ENCODE measurements at regions not wholly inside any gene's neighbourhood (a gene's known extent, or its start where the extent isn't known, plus 50 kb on each side); places are given as distances from the start of the nearest gene placed in this dataset.

GRCh38 chr14:101457936-101458740 is 103.2 kb upstream of the DIO3 start:
- DNase-seq (ENCODE audit: low read depth, low spot score): no peak
- Histone ChIP-seq H3K27ac (no peak overlapping the region), H3K36me3 (ENCODE audit: insufficient read depth, low read length) (no peaks in the 10 kb centered on the region), H3K4me3 (no peak overlapping the region), H3K9me3 (ENCODE audit: low read depth, low read length) (no peaks in the 10 kb centered on the region), H3K9ac (ENCODE audit: insufficient read length) (no peak overlapping the region)
- TF ChIP-seq EZH2 (IDR thresholded peaks at IDR 0.05) (no peak), POLR2AphosphoS5 (IDR thresholded peaks at IDR 0.05; ENCODE audit: borderline replicate concordance, low read depth, low read length) (no peak), FOXP2 (optimal IDR thresholded peaks at IDR 0.05; ENCODE audit: control extremely low read depth, extremely low read length, insufficient read depth) (no peak)

GRCh38 chr14:101458741-101459550 is 102.3 kb upstream of the DIO3 start:
- Histone ChIP-seq H3K4me3 (no peak overlapping the region), H3K9ac (ENCODE audit: insufficient read length) (no peak overlapping the region), H3K36me3 (ENCODE audit: insufficient read depth, low read length) (no peaks in the 10 kb centered on the region), H3K9me3 (ENCODE audit: low read depth, low read length) (no peaks in the 10 kb centered on the region), H3K27ac (no peak overlapping the region)
- no peak for DNase-seq (ENCODE audit: low read depth, low spot score)
- no peak for TF ChIP-seq EZH2 (IDR thresholded peaks at IDR 0.05)
- no peak for TF ChIP-seq POLR2AphosphoS5 (IDR thresholded peaks at IDR 0.05; ENCODE audit: borderline replicate concordance, low read depth, low read length)
- TF ChIP-seq FOXP2 (optimal IDR thresholded peaks at IDR 0.05; ENCODE audit: control extremely low read depth, extremely low read length, insufficient read depth): no peak

GRCh38 chr14:101459551-101459900 is 101.8 kb upstream of the DIO3 start:
- Histone ChIP-seq H3K9me3 (ENCODE audit: low read depth, low read length) (no peaks in the 10 kb centered on the region), H3K4me3 (no peak overlapping the region), H3K9ac (ENCODE audit: insufficient read length) (peak overlapping the region; percentile 41), H3K27ac (peak overlapping the region; percentile 25; the same call in 1 of the 2 replicates), H3K36me3 (ENCODE audit: insufficient read depth, low read length) (no peaks in the 10 kb centered on the region)
- no peak for DNase-seq (ENCODE audit: low read depth, low spot score)
- TF ChIP-seq FOXP2 (optimal IDR thresholded peaks at IDR 0.05; ENCODE audit: control extremely low read depth, extremely low read length, insufficient read depth) (no peak), EZH2 (IDR thresholded peaks at IDR 0.05) (no peak), POLR2AphosphoS5 (IDR thresholded peaks at IDR 0.05; ENCODE audit: borderline replicate concordance, low read depth, low read length) (no peak)

GRCh38 chr14:101460521-101460920 is 100.8 kb upstream of the DIO3 start:
- H3K9me3 ChIP-seq (ENCODE audit: low read depth, low read length): no peaks in the 10 kb centered on the region
- TF ChIP-seq POLR2AphosphoS5 (IDR thresholded peaks at IDR 0.05; ENCODE audit: borderline replicate concordance, low read depth, low read length) (no peak), EZH2 (IDR thresholded peaks at IDR 0.05) (no peak), FOXP2 (optimal IDR thresholded peaks at IDR 0.05; ENCODE audit: control extremely low read depth, extremely low read length, insufficient read depth) (no peak)
- no peak overlapping the region for H3K4me3 ChIP-seq
- H3K27ac ChIP-seq: no peak overlapping the region
- no peaks in the 10 kb centered on the region for H3K36me3 ChIP-seq (ENCODE audit: insufficient read depth, low read length)
- no peak for DNase-seq (ENCODE audit: low read depth, low spot score)
- no peak overlapping the region for H3K9ac ChIP-seq (ENCODE audit: insufficient read length)

- DNase-seq (ENCODE audit: low read depth, low spot score): no peak
- no peak overlapping the region for H3K9ac ChIP-seq (ENCODE audit: insufficient read length)
- H3K27ac ChIP-seq: no peak overlapping the region
- H3K9me3 ChIP-seq (ENCODE audit: low read depth, low read length): no peaks in the 10 kb centered on the region
- no peaks in the 10 kb centered on the region for H3K36me3 ChIP-seq (ENCODE audit: insufficient read depth, low read length)
- TF ChIP-seq EZH2 (IDR thresholded peaks at IDR 0.05): no peak
- TF ChIP-seq FOXP2 (optimal IDR thresholded peaks at IDR 0.05; ENCODE audit: control extremely low read depth, extremely low read length, insufficient read depth): no peak
- TF ChIP-seq POLR2AphosphoS5 (IDR thresholded peaks at IDR 0.05; ENCODE audit: borderline replicate concordance, low read depth, low read length): no peak
- H3K4me3 ChIP-seq: no peak overlapping the region
These were observed 100.1 kb upstream of the DIO3 start for GRCh38 chr14:101460986-101461750.

GRCh38 chr14:101461891-101462290 is 99.4 kb upstream of the DIO3 start:
- H3K36me3 ChIP-seq (ENCODE audit: insufficient read depth, low read length): no peaks in the 10 kb centered on the region
- no peak overlapping the region for H3K4me3 ChIP-seq
- no peak for DNase-seq (ENCODE audit: low read depth, low spot score)
- H3K9me3 ChIP-seq (ENCODE audit: low read depth, low read length): no peaks in the 10 kb centered on the region
- no peak for TF ChIP-seq EZH2 (IDR thresholded peaks at IDR 0.05)
- no peak for TF ChIP-seq POLR2AphosphoS5 (IDR thresholded peaks at IDR 0.05; ENCODE audit: borderline replicate concordance, low read depth, low read length)
- TF ChIP-seq FOXP2 (optimal IDR thresholded peaks at IDR 0.05; ENCODE audit: control extremely low read depth, extremely low read length, insufficient read depth): no peak
- H3K27ac ChIP-seq: no peak overlapping the region
- no peak overlapping the region for H3K9ac ChIP-seq (ENCODE audit: insufficient read length)

- DNase-seq (ENCODE audit: low read depth, low spot score): no peak
- Histone ChIP-seq H3K27ac (no peak overlapping the region), H3K9me3 (ENCODE audit: low read depth, low read length) (no peaks in the 10 kb centered on the region), H3K9ac (ENCODE audit: insufficient read length) (no peak overlapping the region), H3K4me3 (no peak overlapping the region), H3K36me3 (ENCODE audit: insufficient read depth, low read length) (no peaks in the 10 kb centered on the region)
- TF ChIP-seq POLR2AphosphoS5 (IDR thresholded peaks at IDR 0.05; ENCODE audit: borderline replicate concordance, low read depth, low read length) (no peak), FOXP2 (optimal IDR thresholded peaks at IDR 0.05; ENCODE audit: control extremely low read depth, extremely low read length, insufficient read depth) (no peak), EZH2 (IDR thresholded peaks at IDR 0.05) (no peak)
These were observed 98.3 kb upstream of the DIO3 start for GRCh38 chr14:101462726-101463565.

All from SK-N-MC (cell line).